Heart left ventricle (tissue), 16 donors: ENCODE measurements at regions not wholly inside any gene's neighbourhood (a gene's known extent, or its start where the extent isn't known, plus 50 kb on each side); places are given as distances from the start of the nearest gene placed in this dataset.

Experiments used
- ATAC-seq, 4 donors: fragments of 200-7000 bp; cut with Tn5 transposase; one replicate each; pipeline ENCODE4 v1.9.1; 2020 to 2022; ENCODE audit warnings: moderate library complexity in 4 of 4, mild to moderate bottlenecking in 3 of 4, moderate number of reproducible peaks in 1 of 4
- DNase-seq, 5 donors: peaks; one replicate each; pipeline ENCODE4 v3.0.0-alpha.2; 2020
- H3K27ac ChIP-seq, 12 donors: fragments of 200-600 bp; sonication (generic) in 4 of 12; one replicate each; pipeline versions ENCODE4 v1.5.0 to v1.8.0; 2016 to 2022; ENCODE audit warnings: mild to moderate bottlenecking in 2 of 12
- H3K27me3 ChIP-seq, 9 donors: fragments of 200-600 bp; sonication (generic) in 2 of 9; one replicate each; pipeline versions ENCODE4 v1.5.1 to v1.8.0; 2016 to 2022; ENCODE audit warnings: mild to moderate bottlenecking in 3 of 9
- H3K36me3 ChIP-seq, 9 donors: fragments of 200-600 bp; sonication (generic) in 2 of 9; one replicate each; pipeline versions ENCODE4 v1.5.0 to v1.8.0; 2018 to 2022; ENCODE audit warnings: mild to moderate bottlenecking in 2 of 9
- H3K4me1 ChIP-seq, 12 donors: fragments of 200-600 bp; sonication (generic) in 4 of 12; one replicate each; pipeline versions ENCODE4 v1.5.0 to v1.8.0; 2016 to 2022; ENCODE audit warnings: mild to moderate bottlenecking in 3 of 12
- H3K4me3 ChIP-seq, 12 donors: fragments of 200-600 bp; sonication (generic) in 4 of 12; one replicate each; pipeline versions ENCODE4 v1.5.0 to v1.8.0; 2017 to 2022; ENCODE audit warnings: mild to moderate bottlenecking in 9 of 12, moderate library complexity in 4 of 12
- H3K9me3 ChIP-seq, 12 donors: fragments of 200-600 bp; sonication (generic) in 4 of 12; one replicate each; pipeline versions ENCODE4 v1.5.0 to v1.8.0; 2016 to 2022; ENCODE audit warnings: mild to moderate bottlenecking in 1 of 12
- CTCF ChIP-seq, 12 donors: fragments of 200-600 bp; sonication (generic) in 4 of 12; IDR thresholded peaks; one replicate each; pipeline versions ENCODE4 v1.5.0 to v1.8.0; 2018 to 2022; ENCODE audit warnings: antibody characterized with exemption in 12 of 12, mild to moderate bottlenecking in 5 of 12
- POLR2A ChIP-seq, 2 donors: fragments of 450-650 bp; IDR thresholded peaks; one replicate each; pipeline ENCODE4 v1.6.1; 2017; ENCODE audit warnings: antibody characterized with exemption in 2 of 2, mild to moderate bottlenecking in 2 of 2, moderate library complexity in 2 of 2
- WGBS, 4 donors: extraction: QIAGEN DNeasy Blood & Tissue Kit in 2 of 4; methylation state at CpG; one replicate each; pipeline versions ENCODE4 v1.1.5 to v1.1.7; 2013 to 2018; 5-methylcytosine and 5-hydroxymethylcytosine counted together
- intact Hi-C, 10 donors: fragments of 100-400 bp; cut with DNase I; formaldehyde crosslinking; loops; one replicate each; pipeline versions ENCODE4 v1.11.1 to v1.14.2; 2022
- donor health status: ischemic (EF 13 %, LVEDD 7.1; RV severe dilation, severe dysfunction).
- donor health status: healthy with polysubstance abuse.
- donor health status: DM: no; HTN: yes; CAD: no.
- donor health status: DM: no; HTN: no; CAD: no.
- donor health status: ischemic (EF 25% LVEDD 6.9; RV normal size, moderate dysfunction).
- donor health status: ischemic (EF 25% LVEDD 5.7; RV mildly dilated, moderate dysfunction).
- donor health status: healthy.
- donor health status: DM: yes; HTN: yes; CAD: no.
- donor health status: ischemic (EF 35%, LVEDD 5.7; RV mildly dilated, moderate dysfunction).
- donor health status: nonischemic (EF 11% LVEDD 7.7; RV severe dilation, severe dysfunction).
- donor health status: DM: yes; HTN: yes; CAD: no.
- donor health status: PGD.
- donor health status: ischemic (EF 29% LVEDD 5.4; RV normal size, mild dysfunction).
- donor health status: nonischemic (EF 23%, LVEDD 6.1; RV moderate dilation, normal function).

GRCh38 chr18:22765896-22766295, 167.2 kb upstream of the RBBP8 start:
- Histone ChIP-seq H3K9me3 (peaks cover 0 to 16% (median 0%) of the 10 kb centered on the region in 12 donors), H3K4me3 (no peak overlapping the region), H3K27me3 (no peaks in the 10 kb centered on the region), H3K27ac (peak overlapping the region in 11 of 12 donors; percentile 12 to 74 (median 55)), H3K4me1 (peaks cover 0 to 10% (median 0%) of the 10 kb centered on the region in 12 donors), H3K36me3 (no peaks in the 10 kb centered on the region)
- intact Hi-C loops: no loop called here
- 6 to 22% (median 8%) methylated on average over 1 of the region's 1 CpG for WGBS, 4 donors
- TF ChIP-seq CTCF (IDR thresholded peaks at IDR 0.05) (no peak), POLR2A (IDR thresholded peaks at IDR 0.05) (no peak)
- DNase-seq (peak in 1 of 5 donors; percentile 19), ATAC-seq (peak; percentile 55 to 95 (median 86))

- no peak overlapping the region for H3K4me3 ChIP-seq
- H3K36me3 ChIP-seq: no peaks in the 10 kb centered on the region
- intact Hi-C loops: no loop called here
- H3K27me3 ChIP-seq: no peaks in the 10 kb centered on the region
- H3K27ac ChIP-seq: peak overlapping the region in 1 of 12 donors; percentile 70
- no peak for TF ChIP-seq CTCF (IDR thresholded peaks at IDR 0.05)
- peaks cover 0 to 21% (median 0%) of the 10 kb centered on the region in 12 donors for H3K9me3 ChIP-seq
- H3K4me1 ChIP-seq: peaks cover 0 to 10% (median 0%) of the 10 kb centered on the region in 12 donors
- DNase-seq (no peak), ATAC-seq (peak in 2 of 4 donors; percentile 24 to 56)
Observed at GRCh38 chr18:22767653-22768052, 165.5 kb upstream of the RBBP8 start.

GRCh38 chr18:22773944-22774343, 159.2 kb upstream of the RBBP8 start:
- ATAC-seq: no peak
- Histone ChIP-seq H3K27me3 (no peaks in the 10 kb centered on the region), H3K9me3 (peaks cover 0 to 13% (median 0%) of the 10 kb centered on the region in 12 donors), H3K4me1 (peaks cover 0 to 10% (median 6%) of the 10 kb centered on the region in 12 donors), H3K36me3 (no peaks in the 10 kb centered on the region), H3K4me3 (no peak overlapping the region), H3K27ac (no peak overlapping the region)
- TF ChIP-seq CTCF (IDR thresholded peaks at IDR 0.05): no peak
- TF ChIP-seq POLR2A (IDR thresholded peaks at IDR 0.05): no peak
- WGBS, 4 donors: 88 to 95% (median 89%) methylated on average over 3 of the region's 3 CpGs
- DNase-seq: no peak
- intact Hi-C loops: no loop called here

GRCh38 chr18:22778996-22779395, 154.1 kb upstream of the RBBP8 start:
- H3K4me1 ChIP-seq: peaks cover 0 to 13% (median 7%) of the 10 kb centered on the region in 12 donors
- WGBS, 4 donors: 4 to 11% (median 10%) methylated on average over 1 of the region's 1 CpG
- intact Hi-C loops: no loop called here
- no peak for TF ChIP-seq CTCF (IDR thresholded peaks at IDR 0.05)
- no peak for TF ChIP-seq POLR2A (IDR thresholded peaks at IDR 0.05)
- H3K4me3 ChIP-seq: no peak overlapping the region
- H3K36me3 ChIP-seq: no peaks in the 10 kb centered on the region
- H3K9me3 ChIP-seq: peaks cover 0 to 16% (median 0%) of the 10 kb centered on the region in 12 donors
- ATAC-seq (peak; percentile 90 to 96 (median 95)), DNase-seq (peak in 4 of 5 donors; percentile 37 to 55 (median 48))
- H3K27me3 ChIP-seq: no peaks in the 10 kb centered on the region
- peak overlapping the region in 3 of 12 donors; percentile 7 to 52 (median 14) for H3K27ac ChIP-seq
